Stomach (tissue), 4 donors: ENCODE measurements at regions not wholly inside any gene's neighbourhood (a gene's known extent, or its start where the extent isn't known, plus 50 kb on each side); places are given as distances from the start of the nearest gene placed in this dataset.
A peak's percentile ranks its signal among the peaks of the same experiment; 100 is the strongest.

ENCODE experiments used
- CTCF ChIP-seq, 7 experiments: fragments of 450-650 bp in 4 of 7; fragments of 200-600 bp in 3 of 7; sonication (generic) in 3 of 7; IDR thresholded peaks; one replicate each; pipeline ENCODE4 v1.5.1; 2016 to 2019; ENCODE audit warnings: antibody characterized with exemption in 7 of 7, control low read depth in 2 of 7, mild to moderate bottlenecking in 1 of 7
- POLR2A ChIP-seq, 4 donors: fragments of 450-650 bp; IDR thresholded peaks; one replicate each; pipeline ENCODE4 v1.6.1; 2016; ENCODE audit warnings: antibody characterized with exemption in 4 of 4, control low read depth in 2 of 4, mild to moderate bottlenecking in 1 of 4, moderate library complexity in 1 of 4
- POLR2AphosphoS5 ChIP-seq, 3 donors: sonication (generic); formaldehyde crosslinking; IDR thresholded peaks; one replicate each; pipeline ENCODE4 v1.6.1; 2016; ENCODE audit warnings: antibody characterized with exemption in 3 of 3

GRCh38 chr1:207259391-207259790 lies 62.1 kb upstream of the CD55 start:
- TF ChIP-seq CTCF (IDR thresholded peaks at IDR 0.05) (peak in 4 of 7 experiments; percentile 28 to 46 (median 39)), POLR2A (IDR thresholded peaks at IDR 0.05) (no peak), POLR2AphosphoS5 (IDR thresholded peaks at IDR 0.05) (no peak)
